GM19438 (cell line): ENCODE measurements at regions not wholly inside any gene's neighbourhood (a gene's known extent, or its start where the extent isn't known, plus 50 kb on each side); places are given as distances from the start of the nearest gene placed in this dataset.
A peak's percentile ranks its signal among the peaks of the same experiment; 100 is the strongest.
"Not testable (repeated sequence)": the region's sequence is repeated elsewhere in the genome, so short reads cannot be mapped to it uniquely, and the experiment has no call there.

Experiments used
- ATAC-seq: cut with Tn5 transposase; IDR thresholded peaks from one replicate; pipeline ENCODE4 v1.9.1; 2021; ENCODE audit warnings: low read depth; ENCODE audit not compliant: unreplicated experiment

DNA sequence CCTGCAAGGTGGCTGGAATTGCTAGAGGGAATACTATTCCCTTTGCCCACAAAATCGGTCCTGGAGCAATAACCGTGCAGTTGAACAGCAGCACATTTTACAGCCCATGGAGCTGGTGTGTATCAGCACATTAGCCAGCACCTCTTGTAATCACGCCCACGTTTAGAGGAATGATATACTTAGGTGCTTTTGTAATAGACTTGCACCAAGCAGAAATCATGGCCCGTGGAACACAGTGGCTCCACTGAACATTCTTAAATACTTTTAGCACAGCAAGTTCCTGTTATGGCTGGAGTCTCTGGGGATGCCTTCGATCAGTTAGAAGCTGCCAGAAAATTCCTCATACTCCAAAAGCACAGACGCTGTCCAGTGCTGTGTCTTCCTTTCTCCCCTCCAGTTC lies 218.1 kb upstream of the FAM78B start:
- ATAC-seq = no peak

DNA sequence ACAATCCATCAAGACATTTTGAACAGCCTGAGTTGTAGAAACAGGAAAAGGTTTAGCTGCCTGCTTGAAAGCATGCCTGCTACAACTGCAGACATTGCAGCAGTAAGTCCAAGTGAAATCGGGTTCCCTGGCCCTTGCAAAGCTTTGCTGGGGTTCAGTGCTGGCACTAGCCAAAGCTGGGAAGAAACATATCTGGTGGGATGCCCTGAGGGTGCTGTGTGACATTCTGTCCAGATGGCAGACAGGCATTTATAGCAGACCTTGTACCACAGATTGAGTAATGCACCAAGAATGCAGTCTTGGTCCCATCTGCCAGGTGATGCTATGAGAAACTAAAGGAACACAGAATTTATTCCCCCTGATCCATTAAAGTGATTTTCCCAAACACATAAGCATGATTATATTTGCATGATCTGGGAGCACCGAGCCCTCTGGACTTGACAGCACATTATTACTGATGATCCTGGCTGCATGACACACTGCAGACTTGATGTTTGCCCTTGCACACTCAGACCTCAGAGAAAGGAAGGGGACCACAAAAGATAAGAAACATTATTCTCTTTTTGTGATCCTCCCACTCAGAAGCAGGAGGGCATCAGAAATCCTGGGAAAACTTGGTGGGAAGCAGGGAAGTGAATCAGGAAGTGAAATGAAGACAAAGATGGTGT lies 223.7 kb upstream of the FAM78B start:
- no peak for ATAC-seq

GRCh38 chr1:166391279-166392066 lies 224.7 kb upstream of the FAM78B start:
- ATAC-seq = no peak

DNA sequence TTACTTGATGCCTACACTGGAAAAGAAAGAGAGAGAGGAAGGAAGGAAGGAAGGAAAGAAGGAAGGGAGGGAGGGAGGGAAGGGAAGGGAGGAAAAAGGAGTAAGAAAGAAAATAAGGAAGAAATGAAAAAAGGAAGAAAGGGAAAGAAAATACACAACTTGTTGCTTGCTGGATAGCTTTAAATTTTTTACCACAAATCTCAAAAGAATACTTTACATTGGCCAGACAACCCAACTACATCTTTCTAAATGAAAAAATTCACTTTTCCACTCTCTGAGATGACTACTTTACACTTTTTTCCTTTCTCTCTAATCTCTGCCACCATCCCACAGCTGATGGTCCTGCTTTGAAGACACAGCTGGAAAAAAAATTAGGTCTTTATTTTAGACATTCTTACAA lies 228.9 kb upstream of the FAM78B start:
- no peak for ATAC-seq

DNA sequence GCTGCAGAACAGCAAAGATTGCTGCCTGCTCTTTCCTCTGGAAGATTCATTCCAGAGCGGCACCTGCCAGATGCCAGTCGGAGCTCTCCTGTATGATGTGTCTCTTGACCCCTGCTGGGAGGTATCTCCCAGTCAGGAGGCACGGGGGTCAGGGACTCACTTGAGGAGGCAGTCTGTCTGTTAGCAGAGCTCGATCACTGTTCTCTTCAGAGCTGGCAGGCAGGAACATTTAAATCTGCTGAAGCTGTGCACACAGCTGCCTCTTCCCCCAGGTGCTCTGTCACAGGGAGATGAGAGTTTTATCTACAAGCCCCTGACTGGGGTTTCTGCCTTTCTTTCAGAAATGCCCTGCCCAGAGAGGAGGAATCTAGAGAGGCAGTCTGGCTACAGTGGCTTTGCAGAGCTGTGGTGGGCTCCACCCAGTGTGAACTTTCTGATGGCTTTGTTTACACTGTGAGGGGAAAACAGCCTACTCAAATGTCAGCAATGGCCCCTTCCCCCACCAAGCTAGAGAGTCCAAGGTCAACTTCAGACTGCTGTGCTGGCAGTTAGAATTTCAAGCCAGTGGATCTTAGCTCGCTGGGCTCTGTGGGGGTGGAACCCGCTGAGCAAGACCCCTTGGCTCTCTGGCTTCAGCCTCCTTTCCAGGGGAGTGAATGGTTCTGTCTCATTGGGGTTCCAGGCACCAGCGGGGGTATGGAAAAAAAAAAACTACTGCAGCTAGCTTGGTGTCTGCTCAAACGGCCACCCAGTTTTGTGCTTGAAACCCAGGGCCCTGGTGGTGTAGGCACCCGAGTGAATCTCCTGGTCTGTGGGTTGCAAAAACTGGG lies 242.7 kb upstream of the FAM78B start:
- not testable (repeated sequence) for ATAC-seq

GRCh38 chr1:166410083-166410385 lies 243.2 kb upstream of the FAM78B start:
- ATAC-seq = no peak

GRCh38 chr1:166416831-166417230 lies 250.0 kb upstream of the FAM78B start:
- ATAC-seq = not testable (repeated sequence)

DNA sequence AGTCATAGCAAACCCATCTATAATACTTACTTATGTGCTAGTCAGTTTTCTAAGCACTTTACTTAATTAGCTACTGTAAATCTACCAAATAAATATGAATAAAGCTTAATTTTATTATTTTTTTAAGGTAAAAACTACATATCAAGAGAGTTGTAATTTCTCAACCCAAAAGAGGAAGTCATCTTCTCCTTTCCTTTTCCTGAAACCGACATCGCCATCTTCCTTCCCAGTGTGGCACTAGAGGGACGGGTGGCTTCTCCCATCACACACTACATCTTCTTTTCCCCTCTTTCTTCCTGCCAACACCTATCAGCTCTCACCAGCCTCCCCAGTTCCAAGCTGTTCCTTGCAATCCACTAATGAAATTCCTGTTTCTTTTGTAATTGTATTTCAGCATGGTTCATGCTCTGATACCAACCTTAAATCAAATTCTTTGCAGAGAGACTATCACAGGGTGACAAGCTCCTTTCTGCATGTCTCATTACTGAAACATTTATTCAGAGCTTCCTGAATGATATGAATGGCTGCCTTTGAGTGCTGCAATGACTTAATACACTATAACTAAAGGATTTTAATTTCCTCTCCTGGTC lies 251.6 kb upstream of the FAM78B start:
- ATAC-seq = no peak

- ATAC-seq = not testable (repeated sequence)
Measured at GRCh38 chr1:166422586-166422985, 255.8 kb upstream of the FAM78B start.

- no peak for ATAC-seq
Measured at GRCh38 chr1:166432655-166433054, 265.9 kb upstream of the FAM78B start.

DNA sequence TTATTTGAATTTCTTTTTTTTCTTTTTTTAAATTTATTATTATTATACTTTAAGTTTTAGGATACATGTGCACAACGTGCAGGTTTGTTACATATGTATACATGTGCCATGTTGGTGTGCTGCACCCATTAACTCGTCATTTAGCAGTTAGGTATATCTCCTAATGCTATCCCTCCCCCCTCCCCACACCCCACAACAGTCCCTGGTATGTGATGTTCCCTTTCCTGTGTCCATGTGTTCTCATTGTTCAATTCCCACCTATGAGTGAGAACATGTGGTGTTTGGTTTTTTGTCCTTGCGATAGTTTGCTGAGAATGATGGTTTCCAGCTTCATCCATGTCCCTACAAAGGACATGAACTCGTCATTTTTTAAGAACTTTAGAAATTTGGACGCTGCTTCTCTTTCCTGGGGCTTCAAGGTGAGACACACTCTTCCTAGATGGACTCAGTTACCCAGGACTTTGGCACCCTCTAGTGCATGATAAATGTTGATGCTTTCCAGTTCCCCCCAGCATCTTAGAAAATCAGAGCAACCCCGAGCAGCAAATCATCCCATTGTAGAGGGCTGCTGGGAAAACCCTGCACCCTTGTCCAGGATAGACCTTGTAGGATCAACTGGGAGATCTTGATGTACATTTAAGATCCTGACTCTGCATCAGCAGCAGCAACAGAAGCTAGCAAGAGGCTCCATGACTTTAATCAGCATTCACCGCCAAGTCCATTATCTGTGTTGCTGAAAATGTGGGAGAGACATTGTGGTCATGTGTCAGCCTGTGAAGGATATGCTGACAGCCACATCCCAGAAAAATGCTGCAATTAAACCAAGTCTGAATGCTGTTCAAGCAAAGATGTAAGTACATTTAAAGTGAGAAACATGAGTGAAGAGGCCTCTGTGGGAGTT lies 266.9 kb upstream of the FAM78B start:
- ATAC-seq = not testable (repeated sequence)

GRCh38 chr1:166457700-166458099 lies 290.9 kb upstream of the FAM78B start:
- no peak for ATAC-seq

- ATAC-seq = no peak
Measured at GRCh38 chr1:166464333-166464732, 297.5 kb upstream of the FAM78B start.

DNA sequence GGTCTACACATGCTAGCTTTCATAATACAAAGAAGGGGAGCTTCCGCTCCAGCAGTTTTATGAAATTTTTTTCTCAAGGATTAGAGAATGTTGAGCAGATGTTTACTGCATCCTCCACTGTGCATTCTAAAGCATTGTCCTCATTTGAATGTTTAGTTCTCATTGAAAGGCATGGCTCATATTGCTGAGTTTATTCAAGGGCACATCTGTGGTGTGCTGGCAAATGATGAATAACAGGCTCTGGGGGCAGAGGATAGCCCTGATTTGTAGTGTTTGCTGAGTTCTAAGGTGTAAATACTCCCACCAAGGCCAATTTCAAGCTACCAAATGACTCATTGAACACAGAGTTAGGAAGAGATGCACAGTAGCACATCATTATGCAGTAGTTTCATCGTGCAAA lies 303.2 kb upstream of the FAM78B start:
- no peak for ATAC-seq

DNA sequence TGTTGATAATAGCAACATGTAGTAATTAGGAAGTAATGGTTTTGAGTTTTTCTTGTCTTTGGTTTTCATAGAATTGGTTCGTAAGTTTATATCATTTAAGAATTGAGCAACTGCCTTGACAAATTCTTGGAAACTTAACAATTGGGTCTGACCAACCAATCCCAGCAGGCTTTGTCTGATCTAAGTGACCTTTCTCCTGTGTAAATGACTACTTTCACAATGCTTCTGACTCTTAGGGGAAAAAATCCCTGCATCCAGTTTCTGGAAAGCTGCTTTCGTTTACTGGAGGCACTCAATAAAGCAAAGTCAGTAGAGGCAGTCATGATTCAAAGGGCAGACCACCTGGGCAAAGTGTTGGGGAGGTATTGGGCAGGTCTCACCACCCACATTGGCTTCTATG lies 303.6 kb upstream of the FAM78B start:
- ATAC-seq = no peak

- no peak for ATAC-seq
Measured at GRCh38 chr1:166471359-166471758, 304.6 kb upstream of the FAM78B start.

- ATAC-seq = peak; percentile 64
Measured at GRCh38 chr1:166479052-166479631, 312.3 kb upstream of the FAM78B start.

- no peak for ATAC-seq
Measured at GRCh38 chr1:166484471-166484870, 317.7 kb upstream of the FAM78B start.

DNA sequence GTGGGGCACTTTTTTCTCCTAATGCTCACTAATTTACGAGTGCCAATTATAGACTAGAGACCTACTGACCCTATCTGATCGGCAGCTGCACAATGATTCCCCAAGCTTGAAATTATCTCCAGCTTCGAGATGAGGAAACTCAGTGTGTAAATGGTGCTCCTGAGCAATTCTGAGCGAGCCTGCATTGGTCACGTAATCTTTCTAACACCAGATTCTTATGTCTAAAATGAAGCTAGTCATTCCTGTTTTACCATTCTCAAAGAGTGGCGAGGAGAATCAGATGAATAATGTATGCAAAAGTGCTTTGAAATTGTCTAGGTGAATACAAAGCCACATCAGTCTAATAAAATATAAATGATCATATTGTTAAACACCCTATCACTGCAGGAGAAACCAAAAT lies 318.1 kb upstream of the FAM78B start:
- no peak for ATAC-seq

DNA sequence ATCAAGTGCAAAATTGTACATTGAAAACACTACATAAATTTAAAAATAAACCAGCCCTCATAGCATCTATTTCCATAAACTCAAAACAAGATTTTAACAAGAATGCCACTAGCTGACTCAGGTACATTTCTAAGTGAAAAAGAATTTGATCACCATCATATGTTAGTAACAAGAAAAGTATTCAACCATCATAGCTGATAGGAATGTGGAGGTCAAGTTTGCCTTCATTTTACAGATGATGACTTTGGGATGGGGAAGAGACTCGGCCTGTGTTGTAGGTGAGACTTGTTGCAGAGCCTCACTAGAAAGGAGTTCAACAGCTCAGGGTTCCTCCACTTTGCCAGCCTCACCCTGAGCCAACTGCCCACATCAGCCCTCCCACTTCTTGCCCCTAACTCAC lies 318.8 kb upstream of the FAM78B start:
- ATAC-seq = no peak
